HuH-7.5 (cell line): ENCODE measurements at regions not wholly inside any gene's neighbourhood (a gene's known extent, or its start where the extent isn't known, plus 50 kb on each side); places are given as distances from the start of the nearest gene placed in this dataset.

Experiments
- DNase-seq: peaks from one replicate; pipeline ENCODE4 v3.0.0; 2011; ENCODE audit warnings: low spot score

DNA sequence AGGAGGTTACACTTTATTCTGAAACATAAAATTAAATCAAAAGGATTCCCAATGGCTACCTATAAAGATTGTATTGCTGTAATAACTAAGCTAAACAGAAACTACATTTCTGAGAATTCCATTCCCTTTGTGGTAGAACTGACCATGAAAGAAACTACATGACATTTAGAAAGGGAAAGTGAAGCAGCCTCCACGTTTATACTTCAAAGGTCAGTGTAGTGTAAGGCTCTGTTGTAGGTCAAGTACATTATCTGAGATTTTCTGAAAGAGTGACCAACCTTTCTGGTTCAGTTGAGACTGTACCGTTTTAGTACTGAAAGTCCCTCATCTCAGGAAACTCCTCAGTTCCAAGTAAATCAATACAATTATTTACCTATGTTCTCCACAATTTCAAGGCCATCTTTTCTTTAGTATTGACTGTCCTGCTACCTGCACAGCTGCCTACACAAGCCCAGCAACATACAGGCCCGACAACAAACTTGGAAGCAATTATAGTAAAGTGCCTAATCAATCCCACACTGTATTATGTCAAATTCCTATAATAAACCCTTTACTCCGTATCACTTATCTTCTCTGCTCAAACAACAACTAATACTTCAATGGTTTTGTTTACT lies 343.0 kb downstream of the PLOD2 start:
- no peak for DNase-seq

DNA sequence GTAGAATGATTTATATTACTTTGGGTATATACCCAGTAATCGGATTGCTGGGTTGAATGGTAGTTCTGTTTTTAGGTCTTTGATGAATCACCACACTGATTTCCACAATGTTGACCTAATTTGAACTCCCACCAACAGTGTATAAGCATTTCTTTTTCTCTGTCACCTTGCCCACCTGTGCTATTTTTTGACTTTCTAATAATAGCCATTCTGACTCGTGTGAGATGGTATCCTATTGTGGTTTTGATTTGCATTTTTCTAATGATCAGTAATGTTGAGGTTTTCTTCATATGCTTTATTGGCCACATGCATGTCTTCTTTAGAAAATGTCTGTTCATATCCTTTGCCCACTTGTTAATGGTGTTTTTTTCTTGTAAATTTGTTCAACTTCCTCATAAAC lies 340.8 kb downstream of the PLOD2 start:
- DNase-seq: no peak

DNA sequence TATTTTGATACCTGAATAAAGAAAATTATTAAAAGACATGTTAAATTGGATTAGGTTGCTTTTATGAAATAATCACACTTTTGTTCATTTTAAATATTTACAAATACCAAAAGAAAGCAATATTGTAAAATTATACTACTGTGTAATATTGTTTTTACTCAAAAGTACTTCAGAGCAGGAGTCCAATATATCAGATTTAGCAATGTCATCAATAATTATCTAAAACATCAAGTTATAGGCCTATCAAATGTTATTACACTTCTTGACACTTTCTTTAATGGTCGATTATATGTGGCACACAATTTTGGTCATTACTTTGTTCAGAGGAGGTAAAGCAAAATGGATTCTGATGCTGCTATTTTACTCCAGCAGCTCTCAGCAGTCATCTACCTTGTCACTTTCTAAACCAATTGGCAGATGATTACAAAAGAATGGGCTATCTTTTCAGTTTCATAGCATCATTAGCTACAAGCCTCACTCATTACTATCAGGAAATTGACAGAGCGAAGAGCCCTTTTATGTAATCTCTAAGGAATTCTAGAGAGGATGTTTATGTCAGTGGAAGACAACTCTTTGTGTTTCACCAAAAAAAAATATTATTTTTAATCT lies 318.6 kb downstream of the PLOD2 start:
- DNase-seq: no peak

DNA sequence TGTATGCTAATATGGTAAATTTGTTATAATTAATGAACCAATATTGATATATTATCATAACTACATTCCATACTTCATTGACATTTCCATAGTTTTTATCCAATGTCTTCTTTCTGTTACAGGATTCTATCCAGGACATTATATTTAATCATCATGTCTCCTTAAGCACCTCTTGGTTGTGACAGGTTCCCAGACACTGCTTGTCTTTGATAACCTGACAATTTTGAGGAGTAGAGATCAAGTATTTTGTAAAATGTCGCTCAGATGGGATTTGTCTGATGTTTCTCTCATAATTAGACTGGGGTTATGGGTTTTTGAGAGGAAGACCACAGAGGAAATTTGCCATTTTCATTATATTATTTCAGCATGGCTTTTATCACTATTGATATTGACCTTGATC lies 317.4 kb downstream of the PLOD2 start:
- no peak for DNase-seq

DNA sequence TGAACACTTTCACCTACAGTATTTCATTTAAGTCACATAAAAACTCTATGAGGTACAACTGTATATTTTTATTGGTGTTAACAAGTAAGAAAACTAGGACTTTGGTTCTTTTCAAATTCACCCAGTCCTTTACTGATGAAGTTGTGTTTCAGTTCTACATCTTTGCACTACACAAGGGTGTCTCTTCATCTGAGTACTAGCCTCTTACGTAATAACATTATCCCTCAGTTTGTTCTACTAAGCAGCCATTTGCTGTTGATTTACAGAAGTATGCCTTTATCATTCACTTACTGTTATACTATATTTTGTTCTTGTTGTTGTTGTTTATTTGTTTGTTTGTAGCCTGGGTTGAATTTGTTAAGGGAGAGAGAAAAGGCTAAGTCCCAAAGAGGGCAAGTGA lies 311.9 kb downstream of the PLOD2 start:
- no peak for DNase-seq

DNA sequence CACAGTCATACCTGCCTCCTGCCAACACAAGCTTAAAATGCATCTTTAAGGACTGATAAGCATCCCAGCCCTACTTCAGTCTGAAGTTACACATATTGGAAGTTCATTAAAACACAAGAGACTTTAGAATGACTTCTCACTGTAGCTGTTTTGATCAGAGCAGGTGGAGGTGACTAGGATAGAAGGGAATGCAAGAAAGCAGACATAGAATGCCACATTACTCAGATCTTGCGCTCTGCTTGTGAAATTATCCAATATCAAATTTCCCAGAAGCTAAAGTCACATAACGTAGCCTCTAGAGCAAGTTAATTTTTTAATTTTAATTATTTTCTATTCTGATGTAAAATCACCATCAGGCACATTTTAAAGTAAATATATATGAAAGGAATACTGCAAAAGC lies 306.5 kb downstream of the PLOD2 start:
- no peak for DNase-seq

DNA sequence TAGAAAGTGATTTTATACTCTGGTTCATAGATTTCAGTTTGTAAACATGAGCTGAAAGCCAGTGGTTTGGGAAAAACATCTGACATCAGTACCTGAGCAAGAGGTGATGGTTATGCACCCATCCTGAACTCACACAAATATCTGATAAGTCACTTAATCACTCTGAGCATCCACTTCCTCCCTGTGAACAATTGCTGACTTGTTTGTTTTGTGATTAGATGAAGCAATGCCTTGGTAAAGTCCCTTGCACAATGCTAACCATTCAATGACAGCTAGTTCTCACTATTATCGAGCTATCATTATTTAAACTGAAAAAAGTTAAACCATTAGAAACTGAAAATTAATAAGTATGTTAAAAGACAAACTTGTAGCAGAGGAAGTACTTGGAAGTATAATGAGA lies 303.0 kb downstream of the PLOD2 start:
- DNase-seq: no peak

DNA sequence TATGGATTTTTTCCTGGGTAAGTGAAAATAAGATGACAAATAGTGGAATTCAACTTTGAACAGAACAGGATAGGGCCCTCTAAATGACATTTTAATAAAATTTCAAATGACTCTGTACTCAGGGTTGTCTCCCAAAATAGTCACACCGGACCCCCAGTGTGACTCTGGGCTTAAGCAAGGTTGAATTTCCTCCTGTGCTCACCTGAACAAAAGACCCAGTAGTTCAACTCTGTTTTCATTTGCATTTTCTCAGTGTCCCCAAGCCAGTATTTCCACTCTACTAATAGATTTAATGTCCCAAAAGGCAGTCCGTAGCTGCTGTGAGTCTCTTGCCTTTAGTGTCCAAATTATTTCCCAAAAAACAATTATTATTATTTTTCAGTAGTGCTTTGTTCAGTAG lies 296.6 kb downstream of the PLOD2 start:
- no peak for DNase-seq

DNA sequence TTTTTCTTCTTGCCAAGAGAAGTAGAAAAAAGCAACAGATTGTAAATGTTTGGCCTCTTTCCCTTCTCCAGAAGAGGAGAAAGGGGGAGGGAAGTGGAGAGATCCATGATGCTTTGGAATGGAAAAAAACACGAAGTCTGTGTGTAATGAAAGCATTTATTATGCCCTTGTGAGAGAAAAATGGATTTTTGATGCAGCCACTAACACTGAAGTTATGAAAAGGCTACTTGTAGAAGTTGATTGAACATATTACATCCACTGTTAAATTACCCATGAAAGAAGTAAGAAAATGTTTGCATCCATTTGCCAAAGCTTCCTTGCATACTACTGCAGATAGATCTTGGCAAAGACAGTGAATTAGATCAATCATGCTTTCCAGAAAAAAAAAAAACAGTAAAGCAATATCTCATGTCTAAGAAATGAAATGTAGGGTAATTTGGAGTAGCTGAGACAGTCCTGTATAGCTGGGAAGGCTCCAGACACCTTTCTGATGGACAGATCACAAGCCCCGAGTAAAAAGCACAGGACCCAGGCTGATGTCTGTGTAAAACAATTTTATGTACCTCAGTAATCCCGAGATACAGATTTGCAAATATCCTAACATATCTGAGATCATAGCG lies 295.5 kb downstream of the PLOD2 start:
- no peak for DNase-seq

DNA sequence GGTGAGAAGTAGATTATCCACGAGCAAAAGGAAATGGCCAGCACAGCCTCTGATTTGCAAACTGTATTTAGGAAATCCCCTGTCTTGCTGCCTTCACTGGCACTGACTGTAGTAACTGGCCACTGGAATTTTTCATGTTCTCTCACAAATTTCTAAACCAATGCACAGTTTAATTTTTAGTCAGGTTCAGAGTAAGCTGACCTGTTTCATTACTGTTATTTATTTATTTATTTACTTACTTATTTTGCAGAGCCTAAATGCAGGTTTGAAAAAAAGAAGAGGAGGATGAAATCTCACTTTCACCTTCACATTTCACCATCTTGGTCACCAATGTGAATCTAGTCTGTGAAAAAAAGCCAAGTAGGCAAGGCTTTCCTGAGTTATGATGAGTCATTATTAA lies 291.0 kb downstream of the PLOD2 start:
- DNase-seq: no peak

DNA sequence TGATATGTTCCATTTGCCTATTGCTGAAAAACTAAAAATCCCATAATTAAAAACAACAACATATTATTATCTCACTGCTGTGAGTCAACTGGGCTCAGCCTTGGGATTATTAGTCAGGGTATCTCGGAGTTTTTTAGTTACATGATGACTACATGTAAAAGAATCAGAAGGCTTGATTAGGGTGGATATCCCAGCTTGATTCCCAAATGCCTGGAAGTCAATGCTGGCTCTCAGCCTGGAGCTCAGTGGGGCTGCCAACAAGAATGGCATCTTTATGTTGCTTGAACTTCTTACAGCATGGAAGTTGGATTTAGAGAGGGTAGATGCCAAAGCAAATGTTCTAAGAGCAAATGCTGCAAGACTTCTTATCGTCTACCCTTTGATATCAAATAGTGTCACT lies 278.5 kb downstream of the PLOD2 start:
- no peak for DNase-seq

DNA sequence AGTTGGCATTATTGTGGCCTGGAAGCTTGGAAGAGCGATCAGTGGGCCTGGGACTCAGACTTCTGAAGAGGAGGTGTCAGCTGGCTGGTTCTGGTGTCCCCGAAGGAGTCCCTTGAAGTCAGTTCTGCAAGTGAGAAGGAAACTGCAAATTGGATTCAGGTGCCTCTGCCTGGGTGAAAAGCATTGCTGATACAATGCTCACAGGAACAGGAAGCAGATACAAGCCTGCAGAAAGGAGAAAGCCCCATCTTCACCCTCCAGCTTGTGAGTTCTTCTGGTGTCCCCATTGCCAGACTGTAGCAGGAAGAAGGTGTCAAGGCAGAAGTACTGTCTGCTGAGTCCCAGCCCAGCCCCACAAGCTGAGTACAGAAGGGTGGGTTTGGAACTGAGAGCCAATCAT lies 271.3 kb downstream of the PLOD2 start:
- no peak for DNase-seq

DNA sequence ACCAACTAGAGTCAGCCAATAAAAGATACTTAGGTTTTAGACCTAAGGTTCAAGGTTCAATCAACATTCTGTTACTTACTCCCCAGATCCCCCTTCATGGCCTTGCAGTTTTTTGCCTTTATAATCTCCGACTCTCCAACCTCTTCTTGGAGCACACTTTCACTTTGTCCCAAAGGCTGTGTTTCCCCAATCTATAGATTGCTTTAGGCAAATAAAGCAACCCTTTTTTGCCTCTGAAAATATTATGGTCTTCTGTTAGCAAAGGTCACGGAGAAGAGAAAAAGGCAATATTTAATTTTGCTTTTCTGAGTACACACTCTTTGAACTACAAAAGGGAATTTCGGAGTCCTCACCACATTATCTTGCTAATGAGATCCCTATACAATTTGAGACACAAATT lies 268.1 kb downstream of the PLOD2 start:
- no peak for DNase-seq

DNA sequence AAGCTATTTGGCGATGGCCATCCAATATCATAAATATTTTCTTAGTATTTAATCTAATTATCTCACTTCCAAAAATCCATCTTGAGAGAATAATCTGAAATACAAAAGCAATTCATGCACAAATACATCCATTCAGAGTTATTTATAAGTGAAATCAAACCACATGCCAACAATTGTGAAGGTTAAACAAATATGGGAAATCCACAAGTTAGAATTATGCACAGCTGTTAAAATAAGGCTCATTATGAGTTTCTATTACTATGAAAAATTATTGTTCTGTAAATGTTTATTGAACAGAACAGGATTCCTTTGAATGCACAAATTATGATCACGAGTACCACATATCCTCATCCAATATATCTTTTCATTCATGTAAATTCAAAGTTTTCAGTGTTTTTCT lies 267.7 kb downstream of the PLOD2 start:
- no peak for DNase-seq

DNA sequence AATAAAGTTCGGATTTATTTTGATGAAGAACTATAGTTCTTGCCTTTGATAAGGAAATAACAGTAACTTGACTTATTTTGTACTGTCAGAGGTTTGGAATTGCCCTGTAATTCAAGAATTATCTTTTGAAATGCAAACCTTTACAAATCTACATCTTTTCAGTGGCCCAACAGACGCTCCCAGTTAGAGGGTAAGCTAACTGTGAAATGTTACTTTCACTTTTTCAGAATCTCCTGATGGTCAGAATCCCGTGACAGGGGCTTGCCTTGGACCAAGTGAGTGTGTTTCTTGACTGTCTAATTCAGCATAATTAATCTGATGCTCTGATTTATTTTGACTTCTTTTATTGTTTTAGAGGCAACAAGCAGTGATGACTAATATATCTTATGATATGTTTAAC lies 262.5 kb downstream of the PLOD2 start:
- no peak for DNase-seq

DNA sequence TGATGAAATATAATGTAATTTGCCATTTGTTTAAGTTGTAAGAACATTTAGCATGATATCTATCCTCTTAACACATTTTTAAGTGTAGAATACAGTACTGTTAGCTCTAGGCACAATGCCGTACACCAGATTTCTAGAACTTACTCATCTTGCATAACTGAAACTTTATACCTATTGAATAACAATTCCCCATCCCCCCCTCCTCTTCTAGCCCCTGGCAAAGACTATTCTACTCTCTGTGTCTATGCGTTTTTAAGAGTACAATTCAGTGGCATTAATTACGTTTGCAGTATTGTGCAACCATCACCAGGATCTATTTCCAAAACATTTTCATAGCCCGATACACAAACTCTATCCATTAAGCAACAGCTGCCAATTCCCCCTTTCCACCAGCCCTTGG lies 261.7 kb downstream of the PLOD2 start:
- no peak for DNase-seq

DNA sequence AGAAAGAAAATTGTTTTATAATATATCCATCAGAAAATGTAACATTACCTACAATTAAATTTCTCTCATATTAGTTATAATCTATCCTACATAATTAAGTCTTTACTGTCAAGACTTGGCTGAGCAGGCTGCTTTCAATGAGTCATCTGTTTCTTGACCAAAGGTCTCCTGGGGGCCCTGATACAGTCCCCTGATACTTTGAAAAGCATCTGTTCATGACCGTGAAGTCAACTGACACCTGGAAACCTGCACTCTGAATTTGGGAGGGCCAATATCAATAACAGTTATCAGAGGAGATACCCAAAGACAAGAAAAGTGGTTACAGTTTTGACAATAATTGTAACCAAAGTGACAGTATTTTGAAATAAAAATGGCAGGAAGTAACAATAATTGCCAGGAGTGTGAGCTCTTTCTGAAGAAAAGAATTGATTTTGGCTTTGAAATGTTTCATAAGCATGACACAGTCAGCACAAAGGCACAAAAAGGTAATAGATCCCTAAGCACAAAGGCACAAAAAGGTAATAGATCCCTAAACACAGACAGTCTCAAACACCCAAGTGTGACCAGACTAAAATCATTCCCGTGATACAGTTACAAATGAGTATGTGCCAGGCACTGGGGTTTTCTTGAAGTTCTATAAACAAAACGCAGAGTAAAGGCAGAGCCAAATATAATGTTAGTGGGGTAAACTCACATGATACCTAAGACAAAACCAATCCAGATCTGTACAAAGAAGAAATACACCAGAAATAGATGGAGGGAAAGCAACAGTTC lies 260.7 kb downstream of the PLOD2 start:
- DNase-seq: no peak

DNA sequence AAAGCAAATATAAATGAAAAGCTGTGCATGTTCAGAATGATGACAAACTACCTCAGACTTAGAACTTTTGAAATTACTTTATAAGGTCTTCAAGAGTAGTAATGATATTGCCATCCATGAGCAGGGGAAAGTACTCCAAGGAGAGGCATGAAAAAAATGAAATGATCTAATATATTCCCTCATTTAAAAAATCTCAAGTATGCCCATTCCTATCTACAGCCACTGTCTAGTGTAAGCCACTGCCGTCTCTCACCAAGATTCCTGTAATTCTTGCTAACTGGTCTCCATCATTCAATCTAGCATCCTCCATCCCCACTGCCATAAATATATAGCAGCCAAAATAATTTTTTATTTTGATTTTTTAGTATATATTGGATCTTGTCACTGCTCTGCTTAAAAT lies 258.8 kb downstream of the PLOD2 start:
- no peak for DNase-seq

DNA sequence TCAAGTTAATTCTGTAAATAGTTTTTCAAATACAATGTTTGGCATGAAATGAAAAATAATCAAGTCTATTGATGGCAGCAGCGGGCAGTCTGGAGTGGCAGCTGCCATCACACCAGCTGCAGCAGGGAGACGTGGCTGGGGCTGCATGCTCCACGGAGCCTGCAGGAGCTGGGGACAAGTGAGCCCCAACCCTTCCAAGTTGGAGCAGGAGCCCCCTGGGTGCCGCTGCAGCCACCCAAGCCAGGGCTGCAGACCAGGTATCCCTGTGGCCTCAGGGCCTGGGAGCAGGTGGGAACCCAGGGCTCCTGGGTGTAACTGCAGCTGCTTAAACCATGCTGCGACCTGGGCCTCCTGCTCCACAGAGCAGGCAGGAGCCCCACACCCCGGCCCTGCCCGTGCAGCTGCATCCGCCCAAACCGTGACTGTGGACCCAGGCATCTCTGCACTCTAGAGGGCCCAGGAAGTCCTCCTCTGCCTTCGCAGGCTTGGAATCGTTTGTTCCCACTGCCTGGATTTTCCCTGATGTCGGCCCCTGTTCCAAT lies 257.4 kb downstream of the PLOD2 start:
- DNase-seq: no peak

DNA sequence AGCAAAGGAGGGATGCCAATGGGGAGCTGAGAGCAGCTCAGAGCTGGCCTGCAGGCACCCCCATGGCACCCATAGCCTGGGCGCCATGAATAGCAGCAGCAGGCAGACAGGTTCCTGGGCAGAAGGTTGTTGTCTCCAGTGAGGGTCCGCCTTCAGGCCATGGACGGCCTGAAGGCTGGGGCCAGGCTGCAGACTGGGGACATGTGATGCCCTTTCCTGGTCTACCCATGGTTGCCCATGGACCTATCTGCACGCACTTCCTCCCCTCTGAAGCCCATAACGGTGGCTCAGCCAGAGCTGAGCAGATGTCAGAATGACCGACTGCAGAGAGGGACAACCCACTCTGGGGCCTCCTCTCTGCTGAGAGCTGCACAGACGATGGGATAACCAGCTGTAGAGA lies 256.8 kb downstream of the PLOD2 start:
- no peak for DNase-seq

DNA sequence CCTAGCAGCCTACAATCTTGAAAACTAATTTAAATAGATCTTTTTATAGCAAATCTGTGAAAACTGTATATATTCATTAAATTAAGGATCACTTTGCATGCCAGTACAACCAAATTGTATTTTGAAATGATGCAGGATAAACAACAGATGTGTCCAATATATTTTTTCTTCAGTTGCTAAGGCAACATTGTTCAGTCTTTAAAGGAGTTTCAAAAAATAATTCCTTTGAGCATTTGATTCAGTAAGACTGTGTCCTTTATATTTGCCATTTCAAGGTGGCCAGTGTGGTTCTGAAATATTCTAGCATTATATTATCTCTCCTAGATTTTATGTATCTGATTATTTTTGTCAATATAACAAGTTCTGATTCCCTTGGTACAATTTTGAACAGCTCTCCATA lies 254.7 kb downstream of the PLOD2 start:
- DNase-seq: no peak

DNA sequence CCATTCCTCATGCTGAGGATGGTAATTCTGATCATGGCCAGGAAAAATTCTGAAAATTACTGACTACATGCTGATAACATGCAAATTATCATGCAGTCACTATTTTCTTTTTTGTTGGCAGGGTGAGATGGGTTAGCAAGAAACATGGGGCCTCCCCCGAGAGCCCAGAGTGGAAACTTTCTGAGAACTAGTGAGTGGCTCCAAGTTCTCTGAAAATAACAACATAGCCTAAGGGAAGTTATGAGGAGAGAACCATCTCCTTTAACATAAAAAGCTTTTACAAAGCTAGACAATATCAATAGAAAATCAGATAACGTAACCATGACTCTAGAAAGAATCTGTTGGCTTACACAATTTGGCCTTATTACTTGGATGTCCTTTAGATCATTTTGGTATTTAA lies 254.2 kb downstream of the PLOD2 start:
- DNase-seq: no peak

DNA sequence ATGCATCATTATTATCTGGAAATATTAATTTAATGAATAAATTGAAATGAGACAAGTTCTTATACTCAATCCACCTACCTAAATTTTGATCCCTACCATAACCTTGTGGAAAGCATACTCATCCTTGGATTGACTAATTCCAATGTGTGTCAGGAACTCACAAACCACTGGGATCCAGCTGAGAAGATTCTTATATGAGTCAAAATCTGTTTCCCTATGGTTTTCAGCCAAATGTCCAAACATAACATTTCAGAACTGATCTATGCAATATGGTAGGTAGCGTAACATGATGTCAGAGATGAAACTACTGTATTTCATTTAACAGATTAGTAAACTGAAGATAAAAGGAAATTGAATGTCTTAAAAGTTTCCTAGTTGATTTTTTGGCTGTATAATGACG lies 250.0 kb downstream of the PLOD2 start:
- DNase-seq: no peak
